WTC11 (cell line): ENCODE measurements at regions not wholly inside any gene's neighbourhood (a gene's known extent, or its start where the extent isn't known, plus 50 kb on each side); places are given as distances from the start of the nearest gene placed in this dataset.

ENCODE experiments used
- CTCF ChIP-seq: fragments of 200-600 bp; IDR thresholded peaks from 2 replicates; pipeline ENCODE4 v1.8.0; 2022; ENCODE audit warnings: antibody characterized with exemption
- TF ChIP-seq, protein P1 (sequence below): sonication (generic); formaldehyde crosslinking; IDR thresholded peaks from 2 replicates; pipeline ENCODE4 v1.8.0; 2023; ENCODE audit warnings: missing genetic modification reagents

DNA sequence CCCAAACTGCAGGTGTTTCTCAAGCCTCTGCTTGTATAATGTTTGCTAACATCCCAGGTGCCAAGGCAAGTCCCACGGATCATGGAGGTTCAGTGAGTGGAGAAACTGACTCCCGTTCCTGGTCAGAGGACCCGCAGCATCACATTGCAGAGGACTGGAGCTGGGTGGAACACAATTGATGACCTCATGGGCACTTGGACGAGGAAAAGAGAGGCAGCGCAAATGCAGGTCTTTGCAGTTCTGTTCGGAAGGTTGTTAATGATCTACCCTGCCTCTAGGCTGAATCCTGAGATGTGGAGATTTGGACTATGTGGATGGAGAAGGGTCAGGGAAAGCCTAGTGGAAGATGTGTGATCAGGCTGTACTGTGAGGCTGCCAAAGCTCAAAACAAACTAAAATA lies 192.9 kb downstream of the DUSP10 start:
- TF ChIP-seq CTCF, result no peak
- TF ChIP-seq, protein P1, sequence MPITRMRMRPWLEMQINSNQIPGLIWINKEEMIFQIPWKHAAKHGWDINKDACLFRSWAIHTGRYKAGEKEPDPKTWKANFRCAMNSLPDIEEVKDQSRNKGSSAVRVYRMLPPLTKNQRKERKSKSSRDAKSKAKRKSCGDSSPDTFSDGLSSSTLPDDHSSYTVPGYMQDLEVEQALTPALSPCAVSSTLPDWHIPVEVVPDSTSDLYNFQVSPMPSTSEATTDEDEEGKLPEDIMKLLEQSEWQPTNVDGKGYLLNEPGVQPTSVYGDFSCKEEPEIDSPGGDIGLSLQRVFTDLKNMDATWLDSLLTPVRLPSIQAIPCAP (CRISPR knock-in tag), result no peak
